Urinary bladder (tissue), 3 donors: ENCODE measurements at regions not wholly inside any gene's neighbourhood (a gene's known extent, or its start where the extent isn't known, plus 50 kb on each side); places are given as distances from the start of the nearest gene placed in this dataset.

Experiments used
- DNase-seq: peaks from one replicate; pipeline ENCODE4 v3.0.0-alpha.2; 2015; ENCODE audit errors: extremely low spot score
- H3K27ac ChIP-seq: one replicate; pipeline ENCODE4 v1.5.1; 2013; ENCODE audit warnings: low read depth, mild to moderate bottlenecking, moderate library complexity
- H3K36me3 ChIP-seq: one replicate; pipeline ENCODE4 v1.6.1; 2013; ENCODE audit warnings: mild to moderate bottlenecking, moderate library complexity; ENCODE audit not compliant: insufficient read depth
- H3K4me1 ChIP-seq: one replicate; pipeline ENCODE4 v1.6.1; 2013; ENCODE audit warnings: mild to moderate bottlenecking, moderate library complexity; ENCODE audit not compliant: insufficient read depth
- H3K4me3 ChIP-seq: one replicate; pipeline ENCODE4 v1.5.1; 2013; ENCODE audit warnings: low read depth, low read length
- WGBS: extraction: QIAGEN DNeasy Blood & Tissue Kit; methylation state at CpG from one replicate; pipeline ENCODE4 v1.1.7; 2013; 5-methylcytosine and 5-hydroxymethylcytosine counted together
- donor health status: healthy with polysubstance abuse.
- donor health status: healthy.

DNA sequence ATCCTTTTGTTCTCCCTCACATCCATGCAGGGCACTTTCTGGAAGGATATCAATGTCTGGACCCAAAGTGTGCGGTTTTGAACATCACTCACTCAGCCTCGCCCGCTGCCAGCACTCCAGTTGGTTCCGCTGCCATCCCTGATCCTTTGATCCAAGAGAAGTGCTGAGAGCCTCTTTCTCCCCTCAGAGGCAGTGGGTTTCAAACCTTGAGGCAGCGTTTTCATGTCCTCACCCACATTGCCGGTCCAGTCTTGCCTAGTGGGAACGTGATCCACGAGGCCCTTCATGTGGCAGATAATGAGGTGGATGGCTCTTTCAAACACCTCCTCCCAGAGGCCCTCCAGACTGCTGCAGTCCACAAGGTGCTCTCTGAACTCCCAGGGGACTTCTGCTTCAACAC lies 122.2 kb downstream of the ACTL8 start:
- H3K27ac ChIP-seq, result no peak overlapping the region
- no peak overlapping the region for H3K4me3 ChIP-seq
- no peaks in the 10 kb centered on the region for H3K36me3 ChIP-seq
- WGBS, result 82% methylated on average over 8 of the region's 8 CpGs
- H3K4me1 ChIP-seq, result no peaks in the 10 kb centered on the region
- no peak for DNase-seq

DNA sequence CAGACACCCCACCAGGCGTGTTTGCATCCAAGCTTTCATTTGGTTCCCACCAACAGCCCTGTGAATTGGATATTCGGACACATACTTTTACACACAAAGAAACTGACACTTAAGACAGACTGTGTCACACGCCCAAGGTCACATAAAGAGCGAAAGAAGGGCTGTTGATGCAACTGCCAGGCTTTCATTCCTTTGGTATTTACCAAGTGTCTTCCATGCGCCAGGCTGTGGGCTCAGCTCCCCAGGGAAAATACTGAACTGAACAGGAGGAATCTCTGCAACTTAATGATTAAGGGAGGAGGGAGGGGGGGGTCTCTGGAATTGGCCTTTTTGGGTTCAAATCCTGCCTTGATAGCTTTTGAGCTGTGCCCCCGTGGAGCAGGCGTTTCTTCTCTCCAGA lies 122.8 kb downstream of the ACTL8 start:
- 76% methylated on average over 7 of the region's 7 CpGs for WGBS
- DNase-seq, result no peak
- H3K36me3 ChIP-seq, result no peaks in the 10 kb centered on the region

DNA sequence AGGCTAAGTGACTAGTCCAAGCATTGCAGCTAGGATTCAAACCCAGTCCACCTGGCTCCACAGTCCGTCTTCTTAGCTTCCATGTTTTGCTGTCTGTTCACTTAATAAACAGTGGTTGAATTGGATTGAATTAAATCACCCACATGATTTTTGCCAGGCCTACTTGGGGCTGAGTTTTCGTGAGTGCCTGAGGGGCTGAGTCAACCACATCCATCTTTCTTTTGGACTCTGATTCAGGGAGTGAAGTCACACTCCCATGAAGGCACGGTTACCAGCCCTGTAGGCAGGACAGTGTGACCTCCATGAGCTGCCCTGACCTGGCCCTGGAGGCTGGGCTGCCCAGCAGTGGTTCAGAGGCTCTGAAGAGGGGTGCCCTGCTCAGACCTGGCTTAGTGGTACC lies 123.7 kb downstream of the ACTL8 start:
- 44% methylated on average over 3 of the region's 3 CpGs for WGBS
- H3K27ac ChIP-seq, result no peak overlapping the region
- H3K4me3 ChIP-seq, result no peak overlapping the region
- H3K4me1 ChIP-seq, result no peaks in the 10 kb centered on the region
- no peaks in the 10 kb centered on the region for H3K36me3 ChIP-seq
- DNase-seq, result no peak

More for the DNA sequence above, 122.8 kb downstream of the ACTL8 start:
- Histone ChIP-seq H3K27ac (no peak overlapping the region), H3K4me1 (no peaks in the 10 kb centered on the region), H3K4me3 (no peak overlapping the region)

DNA sequence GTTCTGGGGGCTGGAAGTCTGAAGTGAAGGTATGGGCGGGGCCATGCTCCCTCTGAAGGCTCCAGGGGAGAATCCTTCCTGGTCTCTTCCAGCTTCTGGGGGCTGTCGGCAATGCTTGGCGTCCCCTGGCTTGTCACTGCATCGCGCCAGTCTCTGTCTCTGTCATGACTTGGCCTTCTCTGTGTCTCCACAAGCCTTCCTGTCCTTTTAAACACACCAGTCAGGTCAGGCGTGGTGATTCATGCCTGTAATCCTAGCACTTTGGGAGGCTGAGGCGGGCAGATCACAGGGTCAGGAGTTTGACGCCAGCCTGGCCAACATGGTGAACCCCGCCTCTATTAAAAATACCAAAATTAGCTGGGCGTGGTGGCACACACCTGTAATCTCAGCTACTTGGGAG lies 125.3 kb downstream of the ACTL8 start:
- H3K4me3 ChIP-seq, result no peak overlapping the region
- H3K36me3 ChIP-seq, result no peaks in the 10 kb centered on the region
- DNase-seq, result no peak
- no peaks in the 10 kb centered on the region for H3K4me1 ChIP-seq
- WGBS, result 78% methylated on average over 10 of the region's 10 CpGs
- no peak overlapping the region for H3K27ac ChIP-seq

DNA sequence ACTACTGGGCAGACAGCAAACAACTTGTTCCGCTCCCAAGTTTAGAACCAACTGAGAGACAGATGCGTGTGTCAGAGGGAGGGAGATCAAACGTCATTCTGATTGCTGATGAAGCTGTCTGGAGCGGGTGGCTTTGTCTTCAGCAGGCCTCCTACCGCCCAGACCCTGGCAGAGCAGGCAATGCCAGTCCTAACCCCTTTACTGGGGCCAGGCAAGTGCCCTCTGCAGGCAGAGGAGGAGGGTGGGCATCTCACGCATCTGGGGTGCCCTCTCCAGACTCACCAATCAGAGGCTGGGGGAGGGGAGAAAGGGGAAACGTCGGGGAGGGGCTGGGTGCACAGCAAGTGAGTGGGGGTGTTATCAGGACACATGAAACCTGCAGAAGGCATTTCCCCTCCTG lies 126.6 kb downstream of the ACTL8 start:
- no peak for DNase-seq
- Histone ChIP-seq H3K4me1 (no peaks in the 10 kb centered on the region), H3K4me3 (no peak overlapping the region), H3K36me3 (no peaks in the 10 kb centered on the region), H3K27ac (no peak overlapping the region)
- WGBS, result 30% methylated on average over 8 of the region's 8 CpGs

DNA sequence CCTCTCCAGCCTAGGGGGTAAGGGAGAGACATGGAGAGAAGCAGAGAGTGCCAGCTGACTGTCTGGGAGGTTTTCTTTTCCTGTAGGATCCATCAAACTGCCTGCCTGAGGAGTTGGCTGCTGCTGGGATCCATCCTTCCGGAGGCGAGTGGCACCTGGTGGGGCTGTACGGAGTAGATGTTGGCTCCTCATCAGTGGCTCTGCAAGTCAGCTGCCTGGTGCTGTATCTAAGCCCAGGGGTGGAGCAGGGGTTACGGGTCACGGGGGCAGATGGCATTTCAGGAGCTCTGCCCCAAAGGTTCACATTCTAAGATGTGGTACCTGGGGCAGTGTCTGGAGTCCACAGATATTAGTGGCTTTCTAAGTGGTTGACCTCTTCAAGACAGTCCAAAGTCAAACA lies 128.0 kb downstream of the ACTL8 start:
- 91% methylated on average over 5 of the region's 5 CpGs for WGBS

DNA sequence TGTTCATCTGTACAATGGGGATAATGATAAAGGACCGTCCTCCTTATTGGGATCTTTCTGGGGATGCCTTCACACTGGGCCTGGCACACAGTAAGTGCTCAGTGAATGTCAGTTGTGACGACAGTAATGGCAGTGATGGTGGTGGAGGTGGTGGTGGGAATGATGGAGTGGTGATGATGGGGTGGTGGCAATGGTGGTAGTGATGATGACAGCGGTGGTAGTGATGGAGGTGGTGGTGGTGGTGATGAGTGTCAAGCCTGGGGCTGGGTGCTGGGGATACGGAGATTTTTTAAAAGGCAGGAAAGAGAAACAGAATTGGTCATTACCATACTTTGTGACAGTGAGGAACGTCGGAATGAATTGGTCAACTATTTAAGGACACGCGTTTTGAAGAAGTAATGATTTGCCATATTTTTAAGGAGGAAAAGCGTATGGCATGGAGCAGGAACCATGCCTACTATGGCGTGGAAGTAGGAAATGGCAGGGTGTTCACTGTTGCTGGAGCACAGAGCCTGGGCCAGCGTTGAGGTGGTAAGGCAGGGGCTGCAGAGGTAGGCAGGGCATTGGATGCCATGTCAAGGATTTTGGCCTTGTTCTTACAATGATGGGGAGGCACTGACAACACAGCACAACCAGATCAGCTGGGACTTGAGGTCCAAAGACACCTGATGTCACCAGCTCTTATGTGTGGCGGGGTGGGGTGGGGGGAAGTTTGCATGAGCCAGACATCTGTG lies 128.7 kb downstream of the ACTL8 start:
- Histone ChIP-seq H3K4me3 (no peak overlapping the region), H3K4me1 (no peaks in the 10 kb centered on the region), H3K27ac (no peak overlapping the region), H3K36me3 (no peaks in the 10 kb centered on the region)
- WGBS, result 85% methylated on average over 12 of the region's 12 CpGs
- no peak for DNase-seq

More for the DNA sequence above, 128.0 kb downstream of the ACTL8 start:
- no peak for DNase-seq
- Histone ChIP-seq H3K36me3 (no peaks in the 10 kb centered on the region), H3K27ac (no peak overlapping the region), H3K4me1 (no peaks in the 10 kb centered on the region), H3K4me3 (no peak overlapping the region)

DNA sequence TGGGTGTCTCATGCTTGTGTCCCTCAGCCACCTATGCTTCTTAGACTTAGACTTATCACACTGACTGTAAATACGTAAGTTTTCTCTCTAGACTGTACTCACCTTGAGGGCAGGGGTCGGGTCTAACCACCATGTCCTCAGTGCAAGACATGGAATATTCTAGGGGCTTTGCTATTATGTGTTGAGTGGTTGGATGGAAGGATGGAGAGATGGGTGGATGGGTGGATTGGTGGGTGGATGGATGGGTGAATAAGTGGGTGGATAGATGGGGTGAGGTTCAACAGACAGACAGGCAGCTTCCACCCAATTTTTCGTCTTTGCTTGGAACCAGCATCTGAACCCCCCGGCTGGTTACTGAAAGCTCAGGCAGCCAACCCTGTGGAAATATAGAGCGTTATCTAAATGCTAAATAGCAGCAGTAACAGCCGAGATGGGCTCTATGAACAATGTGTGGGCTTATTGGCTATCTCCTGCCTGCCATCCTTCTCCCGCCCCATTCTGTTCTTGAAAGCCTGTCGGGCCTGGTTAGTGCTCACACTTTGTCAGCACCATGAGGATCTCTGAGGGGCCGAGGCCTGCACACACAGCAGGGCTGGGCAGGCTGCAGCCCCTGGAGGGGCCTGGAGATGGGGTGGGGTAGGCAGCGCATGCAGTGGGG lies 130.7 kb downstream of the ACTL8 start:
- Histone ChIP-seq H3K4me3 (no peak overlapping the region), H3K4me1 (no peaks in the 10 kb centered on the region), H3K36me3 (no peaks in the 10 kb centered on the region), H3K27ac (no peak overlapping the region)
- no peak for DNase-seq
- 70% methylated on average over 10 of the region's 10 CpGs for WGBS

DNA sequence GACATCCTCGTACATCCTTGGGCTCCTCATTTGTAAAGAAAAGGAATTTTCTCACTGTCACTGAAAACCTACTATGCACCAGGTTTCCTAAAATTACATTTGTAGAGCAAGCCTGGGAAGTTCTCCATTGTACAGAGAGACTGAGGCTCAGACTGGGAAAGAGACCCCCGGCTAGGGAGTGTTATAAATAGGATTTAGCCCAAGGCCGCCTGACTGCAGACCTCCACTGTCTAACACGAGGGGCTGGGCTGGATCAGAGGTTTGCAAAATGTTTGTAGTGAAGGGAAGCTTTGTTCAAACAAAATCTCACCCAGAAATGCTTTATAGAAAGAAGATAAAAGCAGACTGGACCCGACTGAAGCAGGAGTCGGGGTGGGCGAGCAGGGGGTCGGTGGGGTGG lies 131.3 kb downstream of the ACTL8 start:
- no peak overlapping the region for H3K4me3 ChIP-seq
- DNase-seq, result no peak
- H3K36me3 ChIP-seq, result no peaks in the 10 kb centered on the region
- no peak overlapping the region for H3K27ac ChIP-seq
- H3K4me1 ChIP-seq, result no peaks in the 10 kb centered on the region
- WGBS, result 40% methylated on average over 8 of the region's 8 CpGs

DNA sequence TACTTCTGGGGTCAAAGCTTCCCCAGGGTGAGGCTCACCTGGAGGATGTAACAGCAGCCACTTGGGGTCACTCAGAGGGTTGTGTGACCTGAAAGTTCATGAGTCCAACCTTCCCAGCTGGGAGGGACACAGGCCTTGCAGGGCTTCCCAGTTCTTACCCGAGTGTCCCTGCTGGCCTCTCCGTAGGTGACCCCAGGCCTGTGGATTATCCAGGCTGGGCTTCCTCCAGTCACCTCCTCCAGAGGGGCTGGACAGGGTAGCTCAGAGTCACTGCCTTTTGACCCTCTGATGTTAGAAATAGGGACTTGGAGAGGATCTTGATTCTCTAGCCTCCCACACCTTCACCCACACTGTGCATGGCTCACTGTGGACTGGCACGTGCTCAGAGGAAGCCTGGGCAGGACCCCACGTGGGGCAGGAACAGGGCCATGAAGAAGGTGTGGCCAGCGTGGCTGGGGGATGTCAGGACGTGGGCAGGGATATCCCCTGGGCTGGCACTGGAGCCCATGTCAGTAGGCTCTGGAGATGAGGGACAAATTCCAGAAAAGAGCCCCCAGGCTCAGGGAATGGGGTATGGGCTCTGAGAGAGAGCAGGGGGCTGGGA lies 131.8 kb downstream of the ACTL8 start:
- Histone ChIP-seq H3K27ac (no peak overlapping the region), H3K4me3 (no peak overlapping the region), H3K4me1 (no peaks in the 10 kb centered on the region), H3K36me3 (no peaks in the 10 kb centered on the region)
- WGBS, result 52% methylated on average over 6 of the region's 6 CpGs
- DNase-seq, result no peak

DNA sequence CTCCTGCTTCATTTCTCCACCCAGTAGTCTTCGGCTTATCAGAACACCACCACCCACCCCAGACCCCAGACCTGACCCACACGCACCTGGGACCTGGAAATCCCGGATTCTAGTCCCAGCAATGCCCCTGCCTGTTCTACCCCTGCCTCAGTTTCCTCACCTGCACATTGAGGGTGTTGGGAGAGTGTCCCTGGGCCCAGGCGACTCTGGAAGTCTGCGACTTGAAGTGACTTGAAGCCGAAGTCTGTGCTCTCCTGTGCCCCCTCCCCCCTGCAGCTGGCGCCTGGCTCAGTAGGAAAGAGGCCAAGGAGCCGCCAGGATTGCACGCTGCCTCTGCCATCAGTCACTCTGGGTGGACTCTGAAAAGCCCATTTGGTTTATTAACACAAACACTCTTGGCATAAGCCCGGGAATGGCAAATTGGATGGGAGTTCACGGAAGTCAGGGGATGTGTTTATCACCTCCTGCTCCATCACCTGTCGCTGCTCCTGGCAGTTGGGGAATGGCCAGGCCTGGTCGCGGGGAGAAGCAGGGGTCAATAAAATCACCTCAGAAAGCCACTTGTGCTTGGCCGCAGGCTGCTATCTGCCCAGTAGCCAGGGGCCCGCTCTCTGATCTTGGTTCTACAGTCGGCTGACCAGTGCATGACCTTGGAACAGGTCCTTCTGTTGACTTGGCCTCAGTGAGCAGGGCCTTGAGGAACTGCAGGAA lies 132.7 kb downstream of the ACTL8 start:
- no peaks in the 10 kb centered on the region for H3K36me3 ChIP-seq
- no peaks in the 10 kb centered on the region for H3K4me1 ChIP-seq
- H3K27ac ChIP-seq, result no peak overlapping the region
- WGBS, result 46% methylated on average over 17 of the region's 17 CpGs
- no peak for DNase-seq
- no peak overlapping the region for H3K4me3 ChIP-seq

DNA sequence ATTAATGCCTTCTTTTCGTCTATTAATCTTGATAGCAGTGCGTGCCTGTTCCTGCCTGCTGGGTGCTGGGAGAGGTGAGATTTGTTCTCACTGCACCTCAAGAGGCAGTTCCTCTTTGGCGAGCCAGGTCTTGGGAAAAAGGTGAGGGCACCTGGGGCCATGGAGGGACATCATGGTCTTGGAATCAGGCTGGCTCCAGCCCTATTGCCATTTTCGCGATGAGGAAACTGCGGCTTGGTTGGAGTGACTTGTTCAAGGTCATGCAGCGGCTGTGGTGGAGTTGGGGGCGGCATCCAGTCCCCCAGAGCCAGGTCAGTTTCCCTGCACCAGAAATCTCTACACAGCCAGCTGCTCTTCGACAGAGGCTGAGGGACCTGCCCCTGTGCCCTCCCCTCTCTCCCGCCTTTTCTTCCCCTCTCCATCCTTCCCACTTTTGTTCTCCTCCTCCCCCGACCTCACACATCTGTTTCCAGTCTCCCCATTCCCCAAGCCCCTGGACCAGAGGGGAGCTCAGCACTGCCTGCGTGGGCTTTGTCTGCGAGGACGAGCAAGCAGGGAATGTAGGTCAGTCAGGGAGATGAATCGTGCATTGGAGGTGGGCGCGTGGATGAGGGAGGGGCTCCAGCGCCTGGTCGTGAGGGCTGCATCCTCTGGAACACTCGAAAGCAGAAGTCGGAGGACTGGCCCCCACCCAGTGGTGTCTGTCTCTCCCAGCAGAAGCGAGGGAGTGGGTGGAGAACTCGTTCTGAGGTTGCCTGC lies 135.1 kb downstream of the ACTL8 start:
- H3K27ac ChIP-seq, result no peak overlapping the region
- no peak overlapping the region for H3K4me3 ChIP-seq
- DNase-seq, result no peak
- 55% methylated on average over 23 of the region's 23 CpGs for WGBS
- H3K4me1 ChIP-seq, result no peaks in the 10 kb centered on the region
- H3K36me3 ChIP-seq, result no peaks in the 10 kb centered on the region

DNA sequence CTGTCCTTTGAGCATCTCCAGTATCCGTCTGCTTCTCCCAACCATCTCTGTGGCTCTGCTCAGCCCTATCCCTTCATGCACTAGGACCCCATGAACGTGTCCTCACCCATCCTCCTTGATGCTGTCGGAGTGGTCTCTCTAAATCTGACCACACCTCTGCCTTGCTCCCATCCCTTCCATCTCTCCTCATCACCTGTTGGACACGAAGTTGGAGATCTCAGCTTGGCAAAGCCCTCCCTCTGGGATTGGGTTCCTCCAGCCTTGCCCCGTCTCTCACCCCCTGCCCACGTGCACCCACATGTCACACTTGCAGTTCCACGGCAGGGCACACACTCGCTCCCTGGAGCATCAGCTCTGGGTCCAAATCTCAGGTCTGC lies 135.7 kb downstream of the ACTL8 start:
- H3K4me1 ChIP-seq, result no peaks in the 10 kb centered on the region
- 81% methylated on average over 8 of the region's 8 CpGs for WGBS
- no peak for DNase-seq
- H3K27ac ChIP-seq, result no peak overlapping the region
- no peaks in the 10 kb centered on the region for H3K36me3 ChIP-seq
- no peak overlapping the region for H3K4me3 ChIP-seq
